NCI-H2171 (cell line): ENCODE measurements at regions not wholly inside any gene's neighbourhood (a gene's known extent, or its start where the extent isn't known, plus 50 kb on each side); places are given as distances from the start of the nearest gene placed in this dataset.

ENCODE experiments used
- DNase-seq: peaks from one replicate; lab custom pipeline; 2025; lab: John Stamatoyannopoulos, UW

GRCh38 chr4:24666816-24667477 lies 82.6 kb upstream of the DHX15 start:
- DNase-seq, result no peak

- DNase-seq, result peak; percentile 53
Measured at GRCh38 chr4:24668956-24669355, 84.6 kb upstream of the DHX15 start.

- DNase-seq, result no peak
Measured at GRCh38 chr4:24669751-24670150, 85.4 kb upstream of the DHX15 start.

DNA sequence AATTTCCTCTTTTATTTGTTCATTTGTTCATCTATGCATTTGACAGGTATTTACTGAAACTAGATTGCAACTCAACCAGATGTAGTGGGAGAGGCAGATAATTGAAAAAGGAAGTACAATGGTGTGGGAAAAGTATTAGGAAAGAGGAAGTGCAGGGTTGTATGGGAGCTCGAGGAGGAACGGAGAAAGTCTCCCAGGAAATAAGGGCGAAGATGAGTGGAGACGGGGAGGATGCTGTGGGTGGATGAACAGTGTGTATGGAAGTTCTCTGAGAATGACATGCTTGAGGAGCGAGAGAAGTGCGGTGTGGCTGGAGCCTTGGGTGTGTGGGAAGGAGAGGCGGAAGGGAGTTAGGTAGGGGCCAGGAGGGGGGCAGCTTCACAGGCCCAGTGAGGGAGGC lies 87.5 kb upstream of the DHX15 start:
- no peak for DNase-seq

DNA sequence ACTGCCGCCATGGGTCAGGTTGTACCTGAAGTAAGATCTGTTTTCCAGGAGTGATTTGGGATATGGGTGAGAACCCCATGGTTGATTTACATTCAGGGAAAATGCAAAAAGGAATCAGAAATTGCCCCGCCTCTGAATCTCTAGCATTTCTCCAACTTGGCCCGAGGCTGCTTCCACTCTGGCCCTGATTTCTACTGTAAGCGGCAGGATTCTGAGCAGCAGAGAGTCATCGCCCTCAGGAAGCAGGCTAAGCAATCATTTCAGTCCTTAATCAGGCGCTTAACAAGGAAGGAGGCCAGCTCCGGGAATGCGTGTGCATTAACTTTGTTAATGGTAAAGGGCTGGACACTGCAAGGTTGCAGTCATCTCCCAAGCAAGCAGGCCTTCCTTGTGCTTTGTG lies 88.5 kb upstream of the DHX15 start:
- DNase-seq, result no peak

DNA sequence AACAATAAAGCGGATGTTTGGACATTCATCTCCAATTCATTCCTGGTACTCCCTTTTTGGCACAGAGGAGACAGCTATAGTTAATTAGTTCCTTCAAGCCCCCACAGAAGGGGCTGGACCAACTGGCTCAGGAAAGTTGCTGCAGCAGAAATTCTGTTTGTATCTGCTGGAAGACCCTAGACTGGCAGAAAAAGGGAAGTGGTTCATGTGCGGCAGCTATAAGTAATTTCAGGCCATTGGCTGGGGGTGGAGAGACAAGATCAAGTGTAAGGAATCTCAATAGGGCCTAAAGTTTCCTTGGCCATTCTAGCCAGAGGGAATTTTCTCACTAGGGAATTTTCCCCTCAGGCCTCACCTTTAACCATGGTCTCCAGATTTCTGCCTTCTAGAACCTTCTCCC lies 89.9 kb upstream of the DHX15 start:
- DNase-seq, result no peak

- no peak for DNase-seq
Measured at GRCh38 chr4:24675721-24676389, 91.5 kb upstream of the DHX15 start.

DNA sequence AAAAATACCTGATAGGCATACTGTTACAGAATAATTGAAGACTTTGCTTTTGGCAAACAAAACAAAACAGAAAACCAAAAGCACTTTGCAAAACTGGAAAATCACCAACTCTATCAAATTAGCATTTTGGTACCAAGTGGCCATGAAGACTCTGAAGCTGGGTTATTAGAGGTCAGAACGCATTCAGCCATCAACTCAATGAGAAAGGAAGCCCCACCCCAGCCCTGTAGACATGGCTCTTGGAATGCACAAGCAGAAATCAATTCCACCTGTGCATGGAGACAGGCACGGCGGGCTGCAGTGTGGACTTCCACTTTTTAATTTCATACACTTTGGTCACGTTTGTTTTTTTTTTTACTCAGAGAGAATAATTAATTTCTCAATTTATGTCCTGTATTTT lies 93.6 kb upstream of the DHX15 start:
- DNase-seq, result no peak

- DNase-seq, result no peak
Measured at GRCh38 chr4:24680746-24681448, 96.5 kb upstream of the DHX15 start.

- DNase-seq, result no peak
Measured at GRCh38 chr4:24683116-24683515, 98.8 kb upstream of the DHX15 start.

- DNase-seq, result no peak
Measured at GRCh38 chr4:24686866-24687692, 102.7 kb upstream of the DHX15 start.

GRCh38 chr4:24688453-24688852 lies 104.1 kb upstream of the DHX15 start:
- DNase-seq, result no peak

- DNase-seq, result no peak
Measured at GRCh38 chr4:24689212-24689611, 104.9 kb upstream of the DHX15 start.

DNA sequence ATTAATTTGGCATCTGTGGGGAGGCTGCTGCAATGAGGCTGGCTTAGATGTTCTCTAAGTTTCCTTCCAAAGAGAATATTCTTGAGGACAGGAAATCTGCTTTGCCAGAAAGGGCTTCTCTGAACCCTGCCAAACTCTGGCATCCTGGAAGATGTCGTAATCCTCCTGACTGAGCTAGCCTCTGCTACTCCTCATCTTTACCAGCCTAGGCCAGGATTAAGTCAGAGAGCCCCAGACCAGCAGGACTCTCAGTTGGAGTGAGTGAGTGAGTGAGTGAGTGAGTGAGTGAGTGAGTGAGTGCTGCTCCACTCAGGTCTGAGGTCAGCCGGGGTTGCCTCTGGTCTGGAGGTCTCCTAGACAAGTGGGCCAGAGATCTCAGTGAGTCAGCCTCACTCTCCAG lies 104.9 kb upstream of the SOD3 start:
- DNase-seq, result no peak

GRCh38 chr4:24693636-24694035 lies 101.7 kb upstream of the SOD3 start:
- DNase-seq, result no peak

- no peak for DNase-seq
Measured at GRCh38 chr4:24700118-24700517, 95.3 kb upstream of the SOD3 start.

GRCh38 chr4:24701683-24702082 lies 93.7 kb upstream of the SOD3 start:
- no peak for DNase-seq

GRCh38 chr4:24702281-24702680 lies 93.1 kb upstream of the SOD3 start:
- DNase-seq, result no peak

DNA sequence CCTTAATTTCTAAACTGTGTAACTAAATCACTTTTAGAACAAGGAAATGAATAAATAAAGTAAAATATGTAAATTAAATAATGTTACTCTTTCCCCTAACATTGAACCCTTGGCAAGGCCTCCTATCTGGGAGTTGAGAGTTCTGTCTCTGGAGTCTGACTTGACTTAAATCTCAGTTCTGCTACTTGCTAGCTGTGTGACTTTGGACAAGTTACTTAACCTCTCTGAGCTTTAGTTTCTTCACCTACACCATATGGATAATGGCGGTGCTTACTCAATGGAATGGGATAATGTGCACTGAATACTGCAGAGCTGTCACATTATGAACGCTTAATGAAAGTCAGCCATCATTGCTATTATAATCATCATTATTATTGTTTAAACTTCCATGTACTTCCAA lies 92.1 kb upstream of the SOD3 start:
- no peak for DNase-seq

DNA sequence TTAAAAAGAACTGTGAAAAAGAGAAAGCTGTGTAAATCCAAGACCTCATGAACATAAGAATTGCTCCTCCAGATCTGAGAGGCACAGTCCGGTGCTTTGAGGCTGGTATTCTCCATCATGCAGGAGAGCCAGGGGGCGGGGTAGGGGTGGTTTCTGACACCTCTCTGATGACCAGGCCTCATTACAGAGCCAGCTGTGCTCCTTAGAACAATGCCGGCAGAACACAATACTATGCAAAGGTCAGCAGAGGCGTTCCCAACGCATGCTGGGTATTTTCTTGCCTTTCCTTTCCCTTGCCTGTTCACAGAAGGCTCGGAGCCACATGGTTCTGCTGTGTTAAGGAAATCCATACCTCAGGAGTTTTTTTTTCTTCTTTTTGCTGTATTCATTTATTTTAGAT lies 91.2 kb upstream of the SOD3 start:
- no peak for DNase-seq

- no peak for DNase-seq
Measured at GRCh38 chr4:24705016-24705753, 90.2 kb upstream of the SOD3 start.

- no peak for DNase-seq
Measured at GRCh38 chr4:24713604-24714003, 81.8 kb upstream of the SOD3 start.
